ENCODE measurements at regions not wholly inside any gene's neighbourhood (a gene's known extent, or its start where the extent isn't known, plus 50 kb on each side); places are given as distances from the start of the nearest gene placed in this dataset.

DNA sequence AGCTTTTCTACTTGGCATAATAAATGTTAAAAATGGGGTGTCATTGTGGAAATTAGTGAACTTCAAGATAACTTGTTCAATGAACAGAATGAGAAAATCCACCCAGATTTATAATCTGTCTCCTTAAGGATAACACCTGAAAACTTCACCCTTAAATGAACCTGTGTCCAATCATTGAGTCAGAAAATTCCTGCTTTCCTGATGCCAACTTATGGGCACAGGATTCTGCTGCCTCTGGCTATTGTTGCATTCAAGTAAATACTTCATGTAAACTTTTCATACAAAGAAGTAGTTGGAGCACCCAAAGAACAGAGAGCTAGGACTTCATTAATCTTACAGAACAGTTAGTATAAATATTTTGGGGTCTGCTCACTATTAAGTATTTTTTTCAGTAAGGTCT lies 98.9 kb upstream of the PLEKHA5 start:
- TF ChIP-seq, protein P1, sequence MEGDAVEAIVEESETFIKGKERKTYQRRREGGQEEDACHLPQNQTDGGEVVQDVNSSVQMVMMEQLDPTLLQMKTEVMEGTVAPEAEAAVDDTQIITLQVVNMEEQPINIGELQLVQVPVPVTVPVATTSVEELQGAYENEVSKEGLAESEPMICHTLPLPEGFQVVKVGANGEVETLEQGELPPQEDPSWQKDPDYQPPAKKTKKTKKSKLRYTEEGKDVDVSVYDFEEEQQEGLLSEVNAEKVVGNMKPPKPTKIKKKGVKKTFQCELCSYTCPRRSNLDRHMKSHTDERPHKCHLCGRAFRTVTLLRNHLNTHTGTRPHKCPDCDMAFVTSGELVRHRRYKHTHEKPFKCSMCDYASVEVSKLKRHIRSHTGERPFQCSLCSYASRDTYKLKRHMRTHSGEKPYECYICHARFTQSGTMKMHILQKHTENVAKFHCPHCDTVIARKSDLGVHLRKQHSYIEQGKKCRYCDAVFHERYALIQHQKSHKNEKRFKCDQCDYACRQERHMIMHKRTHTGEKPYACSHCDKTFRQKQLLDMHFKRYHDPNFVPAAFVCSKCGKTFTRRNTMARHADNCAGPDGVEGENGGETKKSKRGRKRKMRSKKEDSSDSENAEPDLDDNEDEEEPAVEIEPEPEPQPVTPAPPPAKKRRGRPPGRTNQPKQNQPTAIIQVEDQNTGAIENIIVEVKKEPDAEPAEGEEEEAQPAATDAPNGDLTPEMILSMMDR (IDR thresholded peaks at IDR 0.05) = no peak
- TF ChIP-seq POLR2AphosphoS5 (IDR thresholded peaks at IDR 0.05) (no peak), POLR2A (IDR thresholded peaks at IDR 0.05) (no peak), EP300 (IDR thresholded peaks at IDR 0.05) (no peak)

Data from sigmoid colon (tissue), 4 donors.